HG03575 (cell line): ENCODE measurements at regions not wholly inside any gene's neighbourhood (a gene's known extent, or its start where the extent isn't known, plus 50 kb on each side); places are given as distances from the start of the nearest gene placed in this dataset.
"Not testable (repeated sequence)": the region's sequence is repeated elsewhere in the genome, so short reads cannot be mapped to it uniquely, and the experiment has no call there.

Experiments used
- ATAC-seq: cut with Tn5 transposase; IDR thresholded peaks from one replicate; pipeline ENCODE4 v1.9.1; 2021; ENCODE audit not compliant: unreplicated experiment, insufficient number of reproducible peaks, low FRiP score; ENCODE audit errors: extremely low read depth

DNA sequence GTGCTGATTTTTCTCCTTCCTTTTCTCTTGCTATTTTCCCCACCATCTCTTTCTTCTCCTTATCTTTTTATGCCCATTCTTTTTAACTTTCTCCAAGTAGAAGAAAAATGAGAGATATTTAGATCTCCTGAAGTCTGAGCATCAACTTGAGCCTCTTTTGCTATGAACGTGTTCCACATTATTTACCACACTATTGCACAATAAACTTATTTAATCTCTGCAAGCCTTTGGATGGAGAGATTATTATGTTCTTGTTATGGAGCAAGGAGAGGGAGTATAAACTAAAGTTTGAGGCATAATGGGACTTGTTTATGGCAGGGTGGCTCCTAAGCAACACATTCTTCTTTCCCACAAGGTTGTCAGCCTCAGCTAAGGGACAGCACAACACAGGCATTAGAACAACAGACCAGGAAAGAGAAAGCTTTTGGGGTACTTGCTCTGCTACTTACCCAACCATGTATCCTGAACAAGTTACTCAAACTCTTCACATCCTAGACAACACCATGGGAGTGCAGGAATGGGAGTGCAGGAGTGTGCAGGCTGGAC is 365.5 kb upstream of the BOD1L1 start:
- no peak for ATAC-seq

DNA sequence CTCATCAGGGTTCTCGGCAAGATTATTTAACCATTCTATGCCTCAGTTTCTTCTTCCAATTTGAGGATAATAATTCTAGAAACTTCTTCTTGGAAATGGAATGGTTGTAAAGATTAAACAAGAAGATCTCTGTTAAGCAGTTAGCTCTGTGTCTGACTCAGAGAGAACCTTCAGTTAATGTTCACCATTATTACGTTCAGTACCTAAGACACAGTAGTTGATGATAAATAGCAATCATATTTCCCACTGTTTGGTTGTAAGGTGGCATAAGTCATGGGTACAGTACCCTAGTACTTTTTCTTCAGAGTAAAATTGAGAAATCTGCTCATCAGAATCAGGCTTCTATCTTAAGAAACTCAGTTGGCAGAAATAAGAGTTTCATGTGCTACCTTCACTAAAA is 366.5 kb upstream of the BOD1L1 start:
- ATAC-seq: no peak

DNA sequence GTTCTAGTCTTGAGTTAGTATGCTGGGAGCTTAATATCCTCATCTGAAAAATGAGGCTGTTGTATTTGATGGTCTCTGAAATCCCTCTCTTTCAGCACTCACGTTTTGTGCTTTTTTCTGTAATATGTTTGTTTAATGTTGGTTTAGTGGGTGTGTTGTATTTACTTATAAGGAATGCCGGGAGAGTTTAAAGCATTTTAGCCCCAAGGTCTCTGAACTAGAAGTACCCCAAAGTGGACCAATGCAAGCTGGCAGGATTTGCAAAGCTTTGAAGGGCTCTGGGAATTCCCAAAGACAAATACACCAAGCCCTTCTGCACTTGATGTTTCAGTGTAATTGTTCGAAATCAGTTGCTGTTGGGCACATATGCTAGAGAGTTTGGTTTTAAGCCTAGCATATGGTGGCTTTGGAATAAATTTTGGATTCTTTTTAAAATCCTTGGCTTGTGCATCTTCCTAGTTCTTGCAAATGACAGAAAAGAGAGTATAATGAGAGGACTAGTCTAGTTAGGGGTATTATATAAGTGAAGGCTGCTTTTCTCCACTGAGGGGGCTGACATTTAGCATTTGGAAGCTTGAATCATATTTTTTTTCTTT is 371.4 kb upstream of the BOD1L1 start:
- no peak for ATAC-seq

DNA sequence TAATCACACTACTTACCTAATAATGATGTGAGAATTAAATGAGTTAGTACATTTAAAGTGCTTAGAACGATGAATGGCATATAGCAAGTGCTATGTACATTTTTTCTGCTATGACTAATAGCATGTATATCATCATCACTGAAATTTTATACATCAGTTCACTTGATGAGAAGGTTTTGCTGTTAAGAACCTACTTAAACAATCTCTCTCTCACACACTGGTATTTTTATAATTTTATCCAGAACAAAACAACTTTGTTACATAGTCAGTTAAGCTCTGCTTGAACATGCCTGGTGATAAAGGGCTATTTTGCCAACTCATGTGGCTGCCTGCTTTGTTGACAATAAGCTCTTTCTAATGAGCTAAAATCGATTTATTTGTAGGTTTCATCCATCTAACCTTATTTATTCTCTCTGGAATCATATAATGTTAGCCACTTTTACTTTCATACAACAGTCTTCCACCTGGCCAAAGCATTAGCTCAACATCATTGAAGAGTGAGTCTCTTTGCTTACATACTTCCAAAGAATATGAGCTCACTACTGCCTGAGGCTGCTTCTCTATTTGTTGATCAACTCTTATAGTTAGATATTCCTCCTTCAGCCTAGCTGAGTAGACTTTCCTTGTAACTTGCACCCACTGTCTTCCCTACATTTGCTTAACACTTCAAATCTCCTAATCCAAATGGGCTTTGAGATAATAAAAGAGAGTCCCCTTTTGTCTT is 372.7 kb upstream of the BOD1L1 start:
- ATAC-seq: no peak

DNA sequence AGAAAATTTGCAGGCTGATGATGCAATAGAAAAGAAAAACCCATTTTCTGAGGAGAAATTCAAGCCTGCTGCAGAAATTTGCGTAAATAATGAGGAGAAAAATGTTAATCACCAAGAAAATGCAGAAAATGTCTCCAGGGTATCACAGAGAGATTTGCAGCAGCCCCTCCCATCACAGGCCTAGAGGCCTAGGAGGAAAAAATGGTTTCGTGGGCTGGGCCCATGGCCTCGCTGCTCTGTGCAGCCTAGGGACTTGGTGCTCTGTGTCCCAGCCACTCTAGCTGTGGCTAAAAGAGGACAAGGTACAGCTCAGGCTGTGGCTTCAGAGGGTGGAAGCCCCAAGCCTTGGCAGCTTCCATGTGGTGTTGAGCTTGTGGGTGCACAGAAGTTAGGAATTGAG is 374.8 kb upstream of the BOD1L1 start:
- not testable (repeated sequence) for ATAC-seq

DNA sequence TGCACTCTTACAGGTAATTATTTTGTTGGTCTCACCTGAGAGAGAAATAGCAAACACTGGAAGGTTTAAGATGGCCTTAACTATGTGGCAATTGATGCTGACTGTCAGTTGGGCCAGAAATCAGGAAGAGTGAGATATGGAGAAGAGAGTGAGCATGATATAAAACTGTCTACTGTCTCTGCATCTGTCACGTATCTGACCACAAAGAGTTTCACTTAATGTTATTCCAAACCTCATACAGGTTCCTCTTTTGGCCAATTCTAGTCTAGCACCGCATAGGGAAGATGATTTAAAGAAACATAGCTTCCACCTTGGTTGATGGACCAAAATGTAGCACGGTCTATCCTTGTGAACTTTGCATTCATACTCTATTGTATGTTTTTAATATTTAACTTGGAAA is 381.0 kb upstream of the BOD1L1 start:
- no peak for ATAC-seq

DNA sequence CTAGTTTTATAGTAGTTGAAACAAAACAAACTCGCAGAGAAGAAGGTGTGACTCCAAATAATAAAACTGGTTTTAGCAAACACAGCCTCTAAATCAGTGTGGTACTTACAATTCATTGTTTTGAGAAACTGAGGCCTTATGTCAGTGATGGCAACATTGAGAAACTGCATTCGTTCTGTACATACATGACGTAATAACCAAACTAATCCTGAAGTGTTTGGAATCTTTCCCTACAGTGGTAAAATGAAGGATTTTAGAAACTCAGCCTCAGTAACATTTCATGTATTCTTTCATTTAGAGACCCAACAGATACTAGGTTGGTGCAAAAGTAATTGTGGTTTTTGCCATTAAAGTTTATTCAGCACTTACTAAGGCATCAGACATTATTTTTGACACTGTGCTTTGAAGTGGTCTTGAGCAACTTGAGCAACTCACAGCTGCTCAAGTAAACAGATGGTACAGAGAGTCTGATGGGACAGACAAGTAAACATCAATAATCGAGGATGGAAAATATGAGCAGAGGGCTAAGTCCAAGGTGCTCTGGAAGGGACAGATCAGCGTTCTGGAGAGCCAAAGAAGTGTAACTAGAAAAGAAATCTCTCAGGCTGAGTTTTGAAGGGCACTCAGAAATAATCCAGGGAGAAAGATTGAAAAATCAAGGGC is 390.8 kb upstream of the BOD1L1 start:
- no peak for ATAC-seq

DNA sequence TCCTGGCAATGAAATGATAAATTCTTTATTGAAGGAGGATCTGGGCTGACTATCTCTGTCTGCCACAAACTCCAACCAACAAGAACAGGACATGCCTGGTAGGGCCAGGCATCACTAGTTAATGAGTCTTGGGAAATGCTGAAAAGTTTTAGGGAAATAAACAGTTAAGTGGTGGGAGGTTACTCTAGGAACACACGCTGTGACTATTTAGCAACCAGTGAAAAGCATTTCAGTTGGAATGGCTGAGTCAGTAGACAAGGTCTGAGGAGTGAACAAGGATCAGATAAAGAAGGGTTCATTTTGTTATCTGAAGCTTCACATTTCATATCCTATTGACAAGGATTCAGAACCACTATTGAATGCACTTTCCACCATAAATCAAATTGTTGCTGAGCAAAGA is 394.9 kb upstream of the BOD1L1 start:
- ATAC-seq: no peak

DNA sequence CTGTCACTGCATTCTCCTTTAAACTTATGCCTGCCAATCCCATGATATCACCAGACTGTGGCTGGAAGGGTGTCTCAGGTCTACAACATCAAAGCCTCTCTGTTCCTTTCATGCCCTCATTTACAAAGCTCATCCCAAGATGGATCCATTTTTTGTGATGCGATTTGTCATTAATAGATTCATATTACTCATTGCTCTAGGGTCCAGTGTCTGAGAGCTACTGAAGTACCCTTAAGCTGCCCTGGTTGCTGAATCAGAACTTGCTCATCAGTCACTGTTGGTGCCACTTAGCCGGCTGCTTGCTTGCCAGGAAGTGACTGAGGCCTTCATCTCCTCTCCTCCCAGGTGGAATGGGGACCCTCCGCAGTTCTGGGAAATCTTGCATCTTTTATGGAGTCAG is 395.5 kb upstream of the BOD1L1 start:
- ATAC-seq: no peak

DNA sequence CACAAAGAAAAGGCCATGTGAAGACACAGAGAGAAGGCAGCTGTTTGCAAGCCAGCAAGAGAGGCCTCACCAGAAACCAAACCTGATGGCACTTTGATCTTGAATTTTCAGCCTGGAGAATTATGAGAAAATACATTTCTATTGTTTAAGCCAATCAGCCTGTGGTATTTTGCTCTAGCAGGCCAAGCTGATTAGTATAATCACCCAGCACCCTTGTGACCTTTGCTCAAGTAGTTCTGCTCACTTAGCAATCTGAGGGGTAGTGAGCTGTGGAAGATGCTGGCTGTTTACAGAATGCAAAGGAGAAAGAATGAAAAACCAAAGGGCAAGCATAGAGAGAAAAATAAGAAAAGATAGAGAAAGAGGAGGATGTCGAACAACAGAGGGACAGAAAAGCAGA is 396.4 kb upstream of the BOD1L1 start:
- ATAC-seq: no peak

DNA sequence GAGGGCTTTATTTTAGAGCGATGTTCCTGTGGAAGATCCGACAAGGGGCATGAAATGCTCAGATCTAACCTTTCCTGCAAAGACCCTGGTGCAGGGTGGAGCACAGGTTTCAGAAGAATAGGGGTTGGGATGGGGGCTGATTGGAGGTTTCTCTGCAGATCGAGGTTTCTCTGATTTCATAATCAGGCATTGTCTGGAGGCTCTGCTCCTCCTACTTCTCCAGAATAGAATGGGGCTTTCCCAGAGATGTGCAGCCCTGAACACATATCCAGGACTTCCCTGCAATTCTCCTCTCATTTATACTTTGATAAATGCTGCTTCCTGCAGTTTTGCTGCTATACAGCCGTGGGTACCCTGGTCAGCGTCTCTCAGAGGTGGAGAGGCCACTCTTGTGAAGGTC is 397.6 kb upstream of the BOD1L1 start:
- ATAC-seq: no peak

DNA sequence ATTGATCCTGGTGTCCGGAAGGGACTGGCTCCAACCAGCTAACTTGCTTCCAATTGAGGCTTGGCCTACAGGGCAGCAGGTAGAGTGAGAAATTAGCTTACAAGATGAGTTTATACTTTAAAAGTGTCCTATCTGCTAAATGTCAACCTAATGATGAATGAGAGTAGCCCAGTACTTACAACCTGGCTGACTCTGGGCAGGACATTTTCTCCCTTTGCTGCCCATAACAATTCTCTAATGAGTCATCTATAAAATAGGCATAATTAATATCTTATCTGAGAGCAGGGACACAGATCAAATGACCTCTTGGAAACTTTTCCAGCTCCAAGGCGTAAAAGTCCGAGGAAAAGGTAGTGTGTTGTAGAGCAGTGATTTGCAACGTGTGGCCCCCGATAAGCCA is 398.4 kb upstream of the BOD1L1 start:
- ATAC-seq: no peak

DNA sequence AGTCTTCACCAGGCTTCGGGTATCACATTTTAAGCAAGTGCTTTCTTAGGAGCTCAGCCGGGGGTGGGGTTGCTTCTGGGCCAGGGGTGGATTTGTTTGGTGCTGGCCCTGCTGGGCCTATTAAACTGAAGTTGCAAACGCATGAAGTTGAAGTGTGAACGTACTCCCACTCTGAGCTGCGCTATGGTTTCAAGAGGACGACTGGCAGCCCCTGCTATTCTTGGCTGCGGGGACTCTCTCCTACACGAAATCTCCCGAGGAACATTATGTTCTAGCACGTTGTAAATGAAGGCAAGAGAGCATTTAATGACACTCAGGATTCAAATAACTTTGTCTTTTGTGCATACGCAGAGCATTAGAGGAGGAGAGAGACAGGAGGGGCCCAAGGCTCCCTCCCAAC is 401.3 kb upstream of the BOD1L1 start:
- no peak for ATAC-seq

DNA sequence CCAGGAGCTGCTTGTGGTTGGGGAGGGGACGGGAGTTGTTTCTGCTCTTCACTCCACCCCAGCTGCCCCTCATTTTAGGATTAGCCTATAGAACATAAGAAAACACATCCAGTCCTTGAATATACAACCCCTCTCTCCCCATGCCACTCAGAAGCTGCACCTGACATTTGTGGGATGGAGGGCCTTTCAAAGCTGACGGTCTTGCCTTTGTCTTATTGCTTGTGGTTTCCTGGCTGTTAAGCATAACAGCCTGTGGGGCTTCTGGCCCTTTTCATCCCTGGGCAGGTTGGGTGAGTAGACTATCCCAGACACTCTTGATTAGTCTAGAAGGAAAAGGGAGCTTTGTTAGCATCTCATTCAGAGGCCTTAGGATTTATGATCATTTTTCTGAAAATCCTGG is 407.6 kb upstream of the BOD1L1 start:
- no peak for ATAC-seq

DNA sequence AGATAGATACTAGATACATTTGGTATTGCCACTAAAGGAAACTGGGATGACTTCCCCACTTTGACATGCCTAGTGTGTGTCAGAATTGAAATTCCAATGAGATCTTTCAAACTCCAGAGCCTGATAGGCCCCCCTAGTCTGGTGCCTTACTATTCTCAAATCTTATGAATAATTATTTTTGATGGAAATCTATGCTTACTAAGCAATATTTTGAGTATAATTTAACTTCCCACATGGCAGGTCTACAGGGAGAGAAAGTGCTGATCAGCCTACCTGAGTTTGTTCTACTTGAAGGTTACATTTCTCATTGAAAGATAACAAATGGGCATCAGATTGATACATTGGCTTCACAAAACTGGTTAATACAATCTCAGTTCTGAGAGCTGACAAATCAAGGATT is 415.7 kb upstream of the BOD1L1 start:
- no peak for ATAC-seq

DNA sequence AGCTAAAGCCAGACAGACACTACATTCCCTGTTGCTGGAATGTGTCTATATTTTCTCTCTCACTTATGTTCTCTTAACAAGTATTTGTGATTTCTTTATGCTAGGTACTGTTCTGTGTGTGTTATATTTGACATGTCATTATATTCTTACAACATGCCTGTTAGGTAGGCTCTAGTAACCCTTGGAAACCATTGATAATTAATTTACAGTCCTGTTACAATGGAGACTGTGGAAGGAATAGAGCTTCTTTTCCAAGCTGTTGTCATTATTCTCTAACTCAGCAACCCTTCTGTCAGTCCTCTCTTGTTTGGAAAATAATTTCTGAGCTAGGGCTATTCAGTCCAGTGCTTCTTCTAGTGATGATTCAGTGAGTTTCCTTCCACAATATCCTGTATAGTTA is 419.1 kb upstream of the BOD1L1 start:
- no peak for ATAC-seq

DNA sequence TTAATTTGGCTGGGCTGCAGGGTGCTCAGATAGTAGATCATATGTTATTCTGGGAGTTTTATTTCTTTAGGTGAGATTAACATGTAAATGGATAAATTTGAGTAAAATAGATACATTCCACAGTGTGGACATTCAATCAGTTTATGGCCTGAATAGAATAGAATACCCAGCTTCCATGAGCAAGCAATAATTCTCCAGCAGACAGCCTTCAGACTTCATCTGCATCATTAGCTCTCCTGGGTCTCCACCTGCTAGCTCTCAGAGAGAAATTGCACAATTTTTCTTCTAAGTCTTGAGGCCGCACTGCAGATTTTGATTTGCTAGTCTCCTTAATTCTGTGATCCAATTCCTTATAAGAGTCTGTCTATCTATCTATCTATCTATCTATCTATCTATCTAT is 420.3 kb upstream of the BOD1L1 start:
- ATAC-seq: no peak

DNA sequence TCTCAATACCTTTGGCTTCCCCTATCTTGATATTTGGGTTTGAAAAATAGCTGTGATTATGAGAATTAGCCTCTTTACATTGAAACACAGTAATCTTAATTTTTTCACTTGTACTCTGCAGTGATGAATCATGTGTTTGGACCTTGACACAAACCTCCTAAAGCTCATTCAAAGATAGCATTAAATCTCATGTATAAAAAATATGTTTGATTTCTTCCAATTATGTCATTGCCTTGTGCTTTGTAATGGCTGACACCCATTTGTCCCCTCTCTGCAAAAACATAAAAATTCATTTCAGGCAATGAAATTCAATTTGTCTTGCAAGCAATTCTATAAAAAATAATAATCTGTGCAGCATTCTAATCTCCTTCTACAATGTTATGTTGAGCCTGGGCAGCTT is 422.4 kb upstream of the BOD1L1 start:
- ATAC-seq: no peak

DNA sequence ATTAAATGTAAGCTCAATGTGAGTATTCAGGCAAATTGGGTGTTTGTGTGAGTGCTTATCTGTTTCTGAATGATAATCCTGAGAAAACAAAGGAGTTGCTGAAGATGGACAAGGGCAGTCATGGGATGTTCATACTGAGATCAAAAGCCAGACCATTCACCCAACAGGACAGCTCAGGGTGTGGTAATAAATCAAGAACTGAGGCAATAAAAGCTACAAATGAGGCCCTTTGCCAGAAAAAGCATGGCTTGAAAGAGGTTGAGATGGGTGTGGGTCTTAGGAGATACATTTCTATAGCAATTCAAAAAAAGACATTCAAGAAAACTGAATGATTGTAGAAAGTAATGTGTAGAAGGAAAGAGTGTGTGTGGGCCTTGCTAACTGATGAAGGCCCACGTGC is 425.8 kb upstream of the BOD1L1 start:
- ATAC-seq: no peak

DNA sequence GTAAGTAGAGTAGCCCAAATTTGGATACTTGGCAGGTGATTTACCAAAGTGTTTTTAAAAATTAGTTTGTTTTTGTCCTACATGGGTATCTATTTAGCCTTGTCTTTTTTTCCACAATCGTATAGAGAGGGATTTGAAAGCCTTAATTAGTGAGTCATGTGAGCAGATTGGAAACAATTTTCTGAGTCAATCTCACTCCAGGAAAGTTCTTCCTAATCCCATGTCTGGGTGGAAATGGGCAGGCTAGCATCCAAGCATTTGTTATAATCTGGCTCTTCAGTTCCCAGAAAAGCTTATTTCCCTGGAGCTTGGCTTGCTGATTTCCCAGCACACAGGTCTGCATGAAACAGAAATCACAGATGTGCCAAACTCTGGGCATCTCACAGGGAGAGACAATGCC is 426.9 kb upstream of the BOD1L1 start:
- ATAC-seq: no peak
